H7 (cell line): ENCODE measurements at regions not wholly inside any gene's neighbourhood (a gene's known extent, or its start where the extent isn't known, plus 50 kb on each side); places are given as distances from the start of the nearest gene placed in this dataset.
"Not testable (repeated sequence)": the region's sequence is repeated elsewhere in the genome, so short reads cannot be mapped to it uniquely, and the experiment has no call there.

Source experiments
- DNase-seq: peaks from one replicate; pipeline ENCODE4 v3.0.0; 2012
- H3K27me3 ChIP-seq: 2 replicates; pipeline ENCODE4 v1.6.0; 2011; ENCODE audit warnings: mild to moderate bottlenecking, low read length; ENCODE audit not compliant: control insufficient read depth, insufficient read depth
- H3K36me3 ChIP-seq: replicated peaks from 2 replicates; pipeline ENCODE4 v1.5.1; 2011; ENCODE audit warnings: low read length; ENCODE audit not compliant: control insufficient read depth, insufficient read depth
- H3K4me3 ChIP-seq: 2 replicates; pipeline ENCODE4 v1.5.1; 2011; ENCODE audit warnings: low read depth, mild to moderate bottlenecking, control low read depth, low read length, moderate library complexity; ENCODE audit not compliant: insufficient read depth

DNA sequence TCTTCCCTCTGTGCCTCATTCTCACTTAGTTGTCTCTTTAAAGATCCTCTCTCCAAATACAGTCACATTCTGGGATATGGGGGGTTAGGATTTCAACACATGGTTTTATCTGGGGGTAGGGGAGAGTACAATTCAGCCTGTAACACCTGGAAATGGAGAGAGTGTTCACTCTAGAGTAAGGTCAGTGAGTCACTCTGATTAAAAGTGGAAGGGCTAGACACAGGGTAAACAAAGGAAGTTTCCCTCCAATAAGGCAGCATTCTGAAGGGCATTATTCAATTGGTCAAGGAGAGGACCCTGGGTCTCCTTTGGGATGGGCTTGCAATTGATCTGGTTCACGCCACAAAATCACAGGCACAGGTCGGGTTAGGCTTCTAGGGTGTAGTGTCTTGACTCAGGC, 232.8 kb upstream of the NPSR1 start:
- H3K36me3 ChIP-seq = no peaks in the 10 kb centered on the region
- no peaks in the 10 kb centered on the region for H3K27me3 ChIP-seq
- no peak overlapping the region for H3K4me3 ChIP-seq
- DNase-seq = no peak

DNA sequence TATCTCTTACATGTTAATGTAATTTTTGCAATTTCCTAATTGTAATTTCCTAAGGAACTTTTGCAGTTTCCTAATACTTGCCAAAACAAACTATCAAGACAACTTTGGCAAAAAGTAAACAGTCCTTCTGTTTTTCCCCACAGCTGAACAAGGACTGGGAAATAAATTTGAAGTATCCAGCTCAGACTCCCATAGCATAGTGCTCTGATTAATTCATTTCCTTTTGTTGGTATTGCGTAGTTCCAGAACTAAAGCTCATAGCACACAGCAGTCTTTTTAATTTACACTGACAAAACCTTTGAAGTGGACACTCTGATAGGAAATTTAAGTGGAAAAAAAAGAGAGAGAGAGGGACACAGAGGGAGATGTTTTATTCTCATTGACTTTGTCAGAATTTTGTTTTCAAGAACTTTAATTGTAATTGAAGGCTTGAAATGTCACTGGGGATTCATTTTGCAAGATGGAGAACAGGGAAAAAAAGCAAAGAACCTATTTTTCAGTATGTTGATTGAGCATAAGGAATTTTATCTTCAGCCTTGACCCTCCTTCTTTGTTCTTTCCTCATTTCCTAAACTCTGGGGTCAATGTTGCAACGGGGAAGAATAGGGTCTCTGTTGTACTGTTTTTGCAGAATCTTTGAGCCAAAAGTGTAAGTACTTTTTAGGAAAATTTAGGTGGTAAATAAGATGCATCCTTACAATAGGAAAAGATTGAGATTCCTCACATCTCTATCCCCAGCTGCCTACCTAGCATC, 232.2 kb upstream of the NPSR1 start:
- H3K4me3 ChIP-seq = no peak overlapping the region
- DNase-seq = no peak
- H3K36me3 ChIP-seq = no peaks in the 10 kb centered on the region
- H3K27me3 ChIP-seq = no peaks in the 10 kb centered on the region

DNA sequence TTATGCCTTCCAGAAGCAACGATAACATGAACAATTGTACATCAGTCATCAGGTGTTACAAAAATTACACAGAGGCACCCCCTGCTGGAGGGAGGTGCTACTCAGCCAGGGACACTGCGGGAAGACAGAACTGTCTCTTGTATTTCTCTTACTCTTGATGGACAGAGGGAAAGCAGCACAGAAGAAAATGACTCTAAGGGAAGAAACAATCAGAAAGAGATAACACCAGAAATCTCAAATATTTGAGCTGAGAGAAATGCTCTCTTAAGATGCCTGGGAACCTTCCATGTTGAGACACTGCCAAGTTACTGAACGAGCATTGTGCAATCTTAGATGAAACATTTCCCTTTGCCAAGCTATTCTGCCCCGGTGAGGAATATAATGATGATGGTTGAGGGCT, 227.6 kb upstream of the NPSR1 start:
- H3K36me3 ChIP-seq = no peaks in the 10 kb centered on the region
- peak; percentile 21 for DNase-seq
- H3K4me3 ChIP-seq = no peak overlapping the region
- no peaks in the 10 kb centered on the region for H3K27me3 ChIP-seq

DNA sequence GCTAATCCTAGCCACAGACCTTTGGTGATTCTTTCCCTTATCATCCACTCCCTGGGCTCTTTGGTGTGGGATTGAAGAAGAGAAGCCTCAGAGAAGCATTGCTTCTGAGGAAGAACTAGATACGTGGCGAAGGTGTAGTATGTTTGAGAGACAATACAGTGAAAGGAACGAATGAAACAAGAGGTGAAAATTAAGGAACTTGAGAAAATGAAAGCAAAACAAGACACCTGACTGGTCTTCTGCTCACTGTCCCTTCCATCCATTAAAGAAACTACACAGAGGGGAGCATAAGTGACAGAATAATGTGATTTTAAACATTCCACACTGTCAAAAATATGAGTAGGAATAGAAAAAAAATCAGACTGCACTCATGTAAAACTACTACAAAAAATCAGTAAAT, 219.6 kb upstream of the NPSR1 start:
- no peaks in the 10 kb centered on the region for H3K36me3 ChIP-seq
- no peak for DNase-seq
- no peak overlapping the region for H3K4me3 ChIP-seq
- H3K27me3 ChIP-seq = no peaks in the 10 kb centered on the region

DNA sequence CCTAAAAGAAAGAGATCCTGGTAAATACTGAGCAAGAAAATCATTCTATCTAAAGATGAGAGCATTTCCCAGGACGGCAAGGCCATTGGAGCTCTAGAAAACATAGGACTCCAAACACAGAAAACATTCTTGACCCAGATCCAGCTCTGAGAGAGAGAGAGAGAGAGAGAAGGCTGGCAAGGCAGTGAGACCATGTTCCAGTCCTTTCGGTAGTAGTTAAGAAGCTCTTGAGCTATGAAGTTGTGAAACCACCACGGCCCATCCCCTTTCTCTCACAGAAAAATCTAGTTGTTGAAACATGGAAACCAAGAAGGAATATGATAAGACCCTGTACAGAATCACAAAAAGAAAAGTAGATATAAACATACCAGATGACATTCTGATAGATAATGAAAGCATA, 212.4 kb upstream of the NPSR1 start:
- no peaks in the 10 kb centered on the region for H3K36me3 ChIP-seq
- no peaks in the 10 kb centered on the region for H3K27me3 ChIP-seq
- DNase-seq = no peak
- H3K4me3 ChIP-seq = no peak overlapping the region

DNA sequence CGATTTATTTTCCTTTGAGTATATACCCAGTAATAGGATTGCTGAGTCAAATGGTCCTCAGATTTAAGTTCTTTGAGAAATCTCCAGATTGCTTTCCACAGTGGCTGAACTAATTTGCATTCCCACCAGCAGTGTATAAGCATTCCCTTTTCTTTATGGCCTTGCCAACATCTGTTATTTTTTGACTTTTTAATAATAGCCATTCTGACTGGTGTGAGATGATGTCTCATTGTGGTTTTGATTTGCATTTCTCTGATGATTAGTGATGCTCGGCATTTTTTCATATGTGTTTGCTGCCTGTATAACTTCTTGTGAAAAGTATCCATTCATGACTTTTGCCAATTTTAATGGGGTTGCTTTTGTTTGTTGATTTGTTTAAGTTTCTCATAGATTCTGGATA, 209.5 kb upstream of the NPSR1 start:
- H3K36me3 ChIP-seq, DNase-seq, H3K27me3 ChIP-seq: not testable (repeated sequence)

DNA sequence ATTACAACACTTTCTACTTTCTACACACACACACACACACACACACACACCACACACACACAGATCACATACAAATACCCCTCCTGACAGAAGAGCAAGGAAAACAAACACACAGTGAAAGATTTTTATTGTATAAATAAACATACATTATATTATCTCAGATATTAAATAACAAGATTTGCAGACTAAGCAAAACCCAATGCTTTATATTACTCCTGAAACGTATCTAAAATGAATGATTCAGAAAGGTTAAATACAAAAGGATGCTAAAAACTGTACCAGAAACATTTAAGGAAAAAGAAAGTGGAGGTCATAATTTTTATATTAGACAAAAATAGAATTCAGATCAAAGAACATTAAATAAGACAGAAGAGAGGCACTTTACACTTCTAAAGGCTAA, 208.3 kb upstream of the NPSR1 start:
- no peak for DNase-seq
- Histone ChIP-seq H3K27me3 (no peaks in the 10 kb centered on the region), H3K4me3 (no peak overlapping the region), H3K36me3 (no peaks in the 10 kb centered on the region)

More for the DNA sequence above, 209.5 kb upstream of the NPSR1 start:
- not testable (repeated sequence) for H3K4me3 ChIP-seq

DNA sequence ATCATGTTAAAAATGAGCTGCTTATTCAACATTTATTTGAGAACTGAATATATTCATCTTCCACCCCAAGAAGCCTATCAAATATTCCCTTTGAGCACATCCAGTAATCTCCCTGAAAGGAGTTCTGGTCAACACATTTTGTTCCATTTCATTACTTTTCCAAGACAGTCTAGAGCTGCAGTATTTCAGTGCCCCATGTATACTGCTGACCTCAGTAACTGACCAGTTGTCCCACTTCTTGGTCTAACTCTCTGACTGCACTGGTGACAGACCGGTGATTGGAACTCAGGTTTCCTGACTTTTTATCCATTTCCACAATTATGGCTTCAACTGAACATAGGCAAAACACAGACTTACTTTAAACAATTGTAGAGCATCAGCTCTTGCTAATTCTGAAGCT, 206.8 kb upstream of the NPSR1 start:
- DNase-seq = no peak
- H3K4me3 ChIP-seq = no peak overlapping the region

DNA sequence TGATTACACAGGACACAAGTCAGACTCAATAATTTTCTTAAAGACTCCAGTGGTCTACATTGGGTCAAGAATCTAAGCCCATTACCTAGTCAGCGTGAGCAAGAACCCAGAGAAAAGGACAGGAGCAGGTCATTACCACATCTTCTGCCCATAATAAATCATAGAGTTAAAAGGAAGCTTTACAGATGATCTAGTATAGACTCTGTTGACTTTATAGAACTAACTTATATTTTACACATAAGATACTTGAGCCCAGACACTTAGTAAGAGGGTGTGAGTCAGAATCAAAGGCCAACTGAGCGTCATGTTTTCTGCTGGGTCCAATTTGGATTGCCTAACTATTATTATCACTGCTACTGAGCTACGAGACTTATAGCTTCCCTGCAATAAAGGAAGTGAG, 206.1 kb upstream of the NPSR1 start:
- no peak for DNase-seq
- no peak overlapping the region for H3K4me3 ChIP-seq
- H3K36me3 ChIP-seq = no peaks in the 10 kb centered on the region
- H3K27me3 ChIP-seq = no peaks in the 10 kb centered on the region

More for the DNA sequence above, 206.8 kb upstream of the NPSR1 start:
- Histone ChIP-seq H3K27me3 (no peaks in the 10 kb centered on the region), H3K36me3 (no peaks in the 10 kb centered on the region)

DNA sequence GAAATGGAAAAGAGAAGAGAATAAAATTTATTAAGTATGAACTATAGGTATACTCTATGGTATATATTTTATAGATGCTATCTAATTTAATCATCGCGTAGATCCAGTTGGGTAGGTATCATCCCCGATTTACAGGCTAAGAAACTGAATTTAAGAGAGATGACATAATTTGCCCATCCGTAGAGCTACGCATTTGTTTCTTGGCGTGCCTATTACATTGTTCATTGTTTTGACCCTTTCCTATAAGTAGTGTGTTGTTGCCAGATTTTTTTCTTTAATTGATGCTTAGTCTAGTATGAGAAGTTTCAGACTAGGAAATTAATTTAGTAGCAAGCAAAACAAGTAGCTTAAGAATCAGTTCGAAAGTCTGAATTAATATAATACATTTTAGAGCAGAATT, 205.7 kb upstream of the NPSR1 start:
- Histone ChIP-seq H3K27me3 (no peaks in the 10 kb centered on the region), H3K36me3 (no peaks in the 10 kb centered on the region)
- no peak for DNase-seq

DNA sequence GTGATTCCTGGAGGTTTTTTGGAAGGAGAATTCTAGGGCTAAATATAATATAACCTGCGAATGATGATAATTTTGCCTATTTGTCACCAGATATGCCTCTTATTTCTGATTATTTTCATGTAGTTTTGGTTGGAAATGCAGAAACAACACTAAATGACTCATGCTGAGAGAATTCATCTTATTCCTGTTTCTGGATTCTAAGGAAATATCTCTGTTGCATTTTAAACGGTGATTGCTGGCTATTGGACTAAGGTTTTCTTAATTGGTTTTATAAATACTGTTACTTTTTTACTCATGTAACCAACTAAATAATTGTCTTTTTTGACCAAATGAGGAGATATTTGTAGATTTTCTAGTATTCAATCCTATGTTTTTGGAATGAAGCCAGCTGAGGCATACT, 204.9 kb upstream of the NPSR1 start:
- no peaks in the 10 kb centered on the region for H3K27me3 ChIP-seq
- no peaks in the 10 kb centered on the region for H3K36me3 ChIP-seq
- no peak overlapping the region for H3K4me3 ChIP-seq
- DNase-seq = no peak

More for the DNA sequence above, 205.7 kb upstream of the NPSR1 start:
- no peak overlapping the region for H3K4me3 ChIP-seq

DNA sequence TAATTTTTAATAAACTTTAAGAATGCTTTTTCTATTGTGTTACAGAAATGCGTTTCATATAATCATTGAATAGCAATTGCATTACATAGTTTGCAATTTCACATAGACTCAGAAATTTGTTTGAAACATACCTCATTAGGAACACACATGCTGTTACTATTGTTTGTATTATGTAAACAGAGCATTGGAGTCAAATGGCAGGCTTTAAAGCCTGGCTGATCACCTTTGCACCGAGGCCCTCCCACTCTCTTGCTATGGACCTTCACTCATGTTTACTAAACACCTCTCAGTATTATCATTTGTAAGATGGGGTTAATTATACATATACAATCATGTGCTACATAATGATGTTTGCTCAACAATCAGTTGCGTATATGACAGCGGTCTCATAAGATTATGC, 203.6 kb upstream of the NPSR1 start:
- no peak overlapping the region for H3K4me3 ChIP-seq
- H3K27me3 ChIP-seq = no peaks in the 10 kb centered on the region
- DNase-seq = peak; percentile 26
- no peaks in the 10 kb centered on the region for H3K36me3 ChIP-seq

DNA sequence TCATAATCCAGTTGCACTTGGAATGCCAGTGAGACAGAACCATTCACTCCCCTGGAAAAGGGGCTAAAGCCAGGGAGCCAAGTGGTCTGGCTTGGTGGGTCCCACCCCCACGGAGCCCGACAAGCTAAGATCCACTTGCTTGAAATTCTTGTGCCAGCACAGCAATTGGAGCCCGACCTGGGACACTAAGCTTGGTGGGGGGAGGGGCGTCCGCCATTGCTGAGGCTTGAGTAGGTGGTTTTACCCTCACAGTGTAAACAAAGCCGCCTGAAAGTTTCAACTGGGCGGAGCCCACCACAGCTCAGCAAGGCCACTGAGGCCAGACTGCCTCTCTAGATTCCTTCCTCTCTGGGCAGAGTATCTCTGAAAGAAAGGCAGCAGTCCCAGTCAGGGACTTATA, 200.7 kb upstream of the NPSR1 start:
- Histone ChIP-seq H3K4me3 (no peak overlapping the region), H3K27me3 (no peaks in the 10 kb centered on the region), H3K36me3 (no peaks in the 10 kb centered on the region)
- DNase-seq = no peak

DNA sequence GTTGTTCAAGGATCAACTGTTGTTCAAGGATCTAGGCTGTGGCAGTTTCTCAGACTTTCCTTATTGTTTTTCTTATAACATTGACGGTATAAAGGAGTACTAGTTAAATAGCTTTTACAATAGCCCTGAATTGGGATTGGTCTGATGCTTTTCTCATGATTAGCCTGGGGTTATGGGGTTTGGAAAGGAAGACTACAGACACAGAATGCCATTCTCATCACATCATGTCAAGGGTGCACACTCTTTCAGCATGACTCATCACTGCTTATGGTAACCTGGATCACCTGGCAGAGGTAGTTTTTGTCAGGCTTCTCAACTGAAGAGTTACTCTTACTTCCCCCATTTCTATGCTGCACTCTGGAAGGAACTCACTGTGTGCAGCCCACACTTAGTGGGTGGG, 194.2 kb upstream of the NPSR1 start:
- no peak for DNase-seq
- Histone ChIP-seq H3K4me3 (no peak overlapping the region), H3K36me3 (no peaks in the 10 kb centered on the region), H3K27me3 (no peaks in the 10 kb centered on the region)

DNA sequence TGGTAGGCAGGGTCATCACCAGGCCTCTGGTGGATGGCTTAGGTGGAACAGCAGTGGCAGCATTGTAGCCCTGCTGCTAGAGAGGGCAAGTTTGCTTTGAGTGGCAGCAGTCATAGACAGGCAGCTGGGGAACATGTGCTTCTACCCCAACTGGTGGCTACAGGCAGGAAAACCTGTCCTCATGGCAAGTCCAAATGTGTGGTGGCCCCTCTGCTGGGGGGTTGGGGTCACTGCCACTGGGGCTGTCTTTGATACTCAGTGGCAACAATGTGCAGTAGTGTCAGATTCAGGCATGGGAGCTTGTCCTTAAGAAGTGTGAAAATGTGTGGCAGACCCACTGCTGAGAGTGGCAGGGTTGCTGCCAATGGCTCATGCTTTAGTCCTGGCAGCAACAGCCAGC, 186.2 kb upstream of the NPSR1 start:
- no peaks in the 10 kb centered on the region for H3K27me3 ChIP-seq
- no peaks in the 10 kb centered on the region for H3K36me3 ChIP-seq
- DNase-seq = no peak
- no peak overlapping the region for H3K4me3 ChIP-seq

DNA sequence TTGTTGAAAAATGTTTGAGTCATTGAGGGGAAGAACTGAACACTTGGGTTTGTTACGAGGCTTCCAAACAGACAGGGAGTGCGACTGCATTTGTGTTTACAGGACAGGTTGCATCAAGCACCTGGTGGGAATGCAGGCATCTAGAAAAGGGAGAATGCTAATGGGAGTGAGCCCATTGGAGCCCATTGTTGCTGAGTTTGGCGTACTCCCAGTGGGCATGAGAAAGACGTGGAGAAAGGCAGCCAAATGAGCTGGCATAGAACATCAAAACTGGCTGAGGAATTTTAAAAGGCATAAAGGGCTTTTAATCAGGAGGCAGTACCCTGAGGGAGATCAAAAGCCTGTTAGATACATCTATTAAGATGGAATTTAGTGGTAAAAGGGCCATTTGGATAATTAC, 171.6 kb upstream of the NPSR1 start:
- no peak for DNase-seq
- Histone ChIP-seq H3K27me3 (no peaks in the 10 kb centered on the region), H3K36me3 (no peaks in the 10 kb centered on the region), H3K4me3 (no peak overlapping the region)
